ENCODE measurements at regions not wholly inside any gene's neighbourhood (a gene's known extent, or its start where the extent isn't known, plus 50 kb on each side); places are given as distances from the start of the nearest gene placed in this dataset.

GRCh38 chr2:16719485-16719808, 53.8 kb upstream of the CYRIA start:
- DNase-seq (ENCODE audit: insufficient read length) (no peak), FAIRE-seq (no peak)
- TF ChIP-seq TAF1 (IDR thresholded peaks at IDR 0.05; ENCODE audit: borderline replicate concordance, low read depth, low read length) (no peak), POLR2AphosphoS5 (IDR thresholded peaks at IDR 0.05; ENCODE audit: low read depth, low read length) (no peak), POLR2A (IDR thresholded peaks at IDR 0.05; ENCODE audit: low read depth, low read length) (no peak)

- TF ChIP-seq POLR2AphosphoS5 (IDR thresholded peaks at IDR 0.05; ENCODE audit: low read depth, low read length) = no peak
- TF ChIP-seq TAF1 (IDR thresholded peaks at IDR 0.05; ENCODE audit: borderline replicate concordance, low read depth, low read length) = no peak
- TF ChIP-seq POLR2A (IDR thresholded peaks at IDR 0.05; ENCODE audit: low read depth, low read length) = no peak
- FAIRE-seq = no peak
- no peak for DNase-seq (ENCODE audit: insufficient read length)
Measured at GRCh38 chr2:16718576-16719484, 53.2 kb upstream of the CYRIA start.

GRCh38 chr2:16717477-16717876, 51.8 kb upstream of the CYRIA start:
- DNase-seq (ENCODE audit: insufficient read length) (no peak), FAIRE-seq (no peak)
- TF ChIP-seq TAF1 (IDR thresholded peaks at IDR 0.05; ENCODE audit: borderline replicate concordance, low read depth, low read length) = no peak
- no peak for TF ChIP-seq POLR2AphosphoS5 (IDR thresholded peaks at IDR 0.05; ENCODE audit: low read depth, low read length)
- TF ChIP-seq POLR2A (IDR thresholded peaks at IDR 0.05; ENCODE audit: low read depth, low read length) = no peak

- TF ChIP-seq POLR2A (IDR thresholded peaks at IDR 0.05; ENCODE audit: low read depth, low read length) (no peak), POLR2AphosphoS5 (IDR thresholded peaks at IDR 0.05; ENCODE audit: low read depth, low read length) (no peak), TAF1 (IDR thresholded peaks at IDR 0.05; ENCODE audit: borderline replicate concordance, low read depth, low read length) (no peak)
- no peak for DNase-seq (ENCODE audit: insufficient read length)
- no peak for FAIRE-seq
Measured at GRCh38 chr2:16716944-16717343, 51.3 kb upstream of the CYRIA start.

GRCh38 chr2:16716024-16716423, 50.4 kb upstream of the CYRIA start:
- no peak for TF ChIP-seq TAF1 (IDR thresholded peaks at IDR 0.05; ENCODE audit: borderline replicate concordance, low read depth, low read length)
- TF ChIP-seq POLR2A (IDR thresholded peaks at IDR 0.05; ENCODE audit: low read depth, low read length) = no peak
- no peak for TF ChIP-seq POLR2AphosphoS5 (IDR thresholded peaks at IDR 0.05; ENCODE audit: low read depth, low read length)
- FAIRE-seq (no peak), DNase-seq (ENCODE audit: insufficient read length) (no peak)

All from GM12892 (cell line).